PC-9 (cell line): ENCODE measurements at regions not wholly inside any gene's neighbourhood (a gene's known extent, or its start where the extent isn't known, plus 50 kb on each side); places are given as distances from the start of the nearest gene placed in this dataset.

ENCODE experiments used
- BruUV-seq: library from RNA; stranded (reverse); fragments of 400-500 nt; replicated peaks from 2 replicates; lab custom pipeline; 2021; lab: Mats Ljungman, UMichigan
- CTCF ChIA-PET: fragments of 300-600 bp; sonication (Branson Sonifier 250); formaldehyde crosslinking; loops from one replicate; lab custom pipeline; 2022; ENCODE audit warnings: antibody characterized with exemption; lab: Charles Lee
- POLR2A ChIA-PET: fragments of 300-600 bp; sonication (Branson Sonifier 250); formaldehyde crosslinking; loops from one replicate; lab custom pipeline; 2022; ENCODE audit warnings: antibody characterized with exemption; ENCODE audit not compliant: unreplicated experiment; lab: Charles Lee
- DNase-seq, 2 experiments: peaks; one replicate each; pipeline versions ENCODE4 v3.0.0 to v3.0.0-alpha.2; 2015 to 2022; ENCODE audit warnings: mixed read lengths in 1 of 2
- H2AFZ ChIP-seq: fragments of 200-600 bp; sonication (generic); 2 replicates; pipeline ENCODE4 v1.8.1; 2017; ENCODE audit warnings: antibody characterized with exemption
- H3F3A ChIP-seq: fragments of 200-600 bp; sonication (generic); 2 replicates; pipeline ENCODE4 v1.8.1; 2017; ENCODE audit warnings: antibody characterized with exemption, mild to moderate bottlenecking, low read depth; ENCODE audit not compliant: insufficient read depth
- H3K27ac ChIP-seq: fragments of 200-600 bp; sonication (generic); 2 replicates; pipeline ENCODE4 v1.6.1; 2016; ENCODE audit warnings: mixed run types
- H3K27me3 ChIP-seq: fragments of 200-600 bp; sonication (generic); 2 replicates; pipeline ENCODE4 v1.6.1; 2016; ENCODE audit warnings: low read depth, mixed run types; ENCODE audit not compliant: insufficient read depth
- H3K36me3 ChIP-seq: fragments of 200-600 bp; sonication (generic); 2 replicates; pipeline ENCODE4 v1.6.1; 2016; ENCODE audit warnings: low read depth, mixed run types
- H3K4me1 ChIP-seq: fragments of 200-600 bp; sonication (generic); replicated peaks from 2 replicates; pipeline ENCODE4 v1.6.1; 2016; ENCODE audit warnings: mixed run types; ENCODE audit not compliant: insufficient read depth
- H3K4me2 ChIP-seq: fragments of 200-600 bp; sonication (generic); 2 replicates; pipeline ENCODE4 v1.6.1; 2017; ENCODE audit warnings: mixed run types
- H3K4me3 ChIP-seq: fragments of 200-600 bp; sonication (generic); 2 replicates; pipeline ENCODE4 v1.6.1; 2016; ENCODE audit warnings: mixed run types
- H3K79me2 ChIP-seq: fragments of 200-600 bp; sonication (generic); 2 replicates; pipeline ENCODE4 v1.6.1; 2017; ENCODE audit warnings: low read depth, mixed run types
- H3K9me2 ChIP-seq: fragments of 200-600 bp; sonication (generic); 2 replicates; pipeline ENCODE4 v1.8.1; 2017; ENCODE audit warnings: mild to moderate bottlenecking; ENCODE audit not compliant: insufficient read depth
- H3K9me3 ChIP-seq: fragments of 200-600 bp; sonication (generic); 2 replicates; pipeline ENCODE4 v1.8.1; 2016; ENCODE audit warnings: low read depth; ENCODE audit not compliant: insufficient read depth
- H4K20me1 ChIP-seq: fragments of 200-600 bp; sonication (generic); 2 replicates; pipeline ENCODE4 v1.8.1; 2017; ENCODE audit not compliant: insufficient read depth
- CTCF ChIP-seq: fragments of 200-600 bp; sonication (generic); conservative IDR thresholded peaks from 2 replicates; pipeline ENCODE4 v1.6.1; 2017; ENCODE audit warnings: mixed run types, antibody characterized with exemption, mild to moderate bottlenecking, moderate library complexity
- EZH2 ChIP-seq: fragments of 200-600 bp; sonication (generic); IDR thresholded peaks from 2 replicates; pipeline ENCODE4 v1.8.0; 2017; ENCODE audit warnings: antibody characterized with exemption, low read depth
- intact Hi-C: fragments of 100-400 bp; cut with micrococcal nuclease; formaldehyde crosslinking; loops from one replicate; pipeline ENCODE4 v1.10.0; 2022; ENCODE audit not compliant: unreplicated experiment

- no peaks in the 10 kb centered on the region for H3K9me2 ChIP-seq
- peaks cover 5% of the 10 kb centered on the region for H3K9me3 ChIP-seq
- H3K27ac ChIP-seq = no peak overlapping the region
- H4K20me1 ChIP-seq = no peaks in the 10 kb centered on the region
- no peak overlapping the region for H3K4me3 ChIP-seq
- intact Hi-C loops = no loop called here
- no peaks in the 10 kb centered on the region for H3K36me3 ChIP-seq
- H2AFZ ChIP-seq = no peak overlapping the region
- ChIA-PET POLR2A (no interaction called here), CTCF (no interaction called here)
- no peak for DNase-seq
- no peaks in the 10 kb centered on the region for H3K4me1 ChIP-seq
- H3K27me3 ChIP-seq = peaks cover 7% of the 10 kb centered on the region; the same call in 1 of the 2 replicates
- BruUV-seq = no TSS peak
- no peaks in the 10 kb centered on the region for H3F3A ChIP-seq
- no peaks in the 10 kb centered on the region for H3K79me2 ChIP-seq
- no peak overlapping the region for H3K4me2 ChIP-seq
- TF ChIP-seq CTCF = no peak
Observed at GRCh38 chr16:13697013-13697412, 222.9 kb upstream of the ERCC4 start.

GRCh38 chr16:13697568-13697967 is 222.4 kb upstream of the ERCC4 start:
- intact Hi-C loops = no loop called here
- no TSS peak for BruUV-seq
- no peak for TF ChIP-seq EZH2
- no peak for TF ChIP-seq CTCF

GRCh38 chr16:13702614-13703013 is 217.3 kb upstream of the ERCC4 start:
- TF ChIP-seq CTCF = no peak
- no peak for TF ChIP-seq EZH2
- no peaks in the 10 kb centered on the region for H3F3A ChIP-seq
- H3K9me3 ChIP-seq = peaks cover 5% of the 10 kb centered on the region; the same call in 1 of the 2 replicates
- H3K27ac ChIP-seq = no peak overlapping the region
- no peak overlapping the region for H2AFZ ChIP-seq
- peaks cover 47% of the 10 kb centered on the region for H3K27me3 ChIP-seq
- CTCF ChIA-PET = no interaction called here
- H3K4me1 ChIP-seq = no peaks in the 10 kb centered on the region
- no peak overlapping the region for H3K4me2 ChIP-seq
- intact Hi-C loops = no loop called here
- no TSS peak for BruUV-seq
- no peak overlapping the region for H3K4me3 ChIP-seq
- no peaks in the 10 kb centered on the region for H3K79me2 ChIP-seq
- no peaks in the 10 kb centered on the region for H4K20me1 ChIP-seq
- H3K36me3 ChIP-seq = no peaks in the 10 kb centered on the region
- no peak for DNase-seq
- POLR2A ChIA-PET = no interaction called here
- no peaks in the 10 kb centered on the region for H3K9me2 ChIP-seq

More at GRCh38 chr16:13697568-13697967, 222.4 kb upstream of the ERCC4 start:
- no peaks in the 10 kb centered on the region for H3K36me3 ChIP-seq
- H3K4me1 ChIP-seq = no peaks in the 10 kb centered on the region
- peaks cover 5% of the 10 kb centered on the region for H3K9me3 ChIP-seq
- no peak overlapping the region for H3K4me2 ChIP-seq
- ChIA-PET CTCF (no interaction called here), POLR2A (no interaction called here)
- no peaks in the 10 kb centered on the region for H3K79me2 ChIP-seq
- no peak overlapping the region for H3K27ac ChIP-seq
- H3F3A ChIP-seq = no peaks in the 10 kb centered on the region
- H3K4me3 ChIP-seq = no peak overlapping the region
- H4K20me1 ChIP-seq = no peaks in the 10 kb centered on the region
- H2AFZ ChIP-seq = no peak overlapping the region
- H3K27me3 ChIP-seq = peaks cover 13% of the 10 kb centered on the region
- no peak for DNase-seq
- H3K9me2 ChIP-seq = no peaks in the 10 kb centered on the region
